ENCODE measurements at regions not wholly inside any gene's neighbourhood (a gene's known extent, or its start where the extent isn't known, plus 50 kb on each side); places are given as distances from the start of the nearest gene placed in this dataset.

GRCh38 chr12:20282401-20282800 is 85.9 kb upstream of the PDE3A start:
- Histone ChIP-seq H3K4me1 (ENCODE audit: control insufficient read depth, insufficient read depth, low read length) (no peaks in the 10 kb centered on the region), H2BK15ac (ENCODE audit: low read depth, low read length) (no peak overlapping the region), H2AFZ (replicated peaks; ENCODE audit: low read length, poor library complexity) (no peak overlapping the region), H2AK5ac (ENCODE audit: low read depth, low read length) (no peak overlapping the region), H3K4me3 (ENCODE audit: insufficient read depth, low read depth, low read length) (no peak overlapping the region), H4K5ac (ENCODE audit: low read depth, low read length) (no peak overlapping the region), H3K4ac (ENCODE audit: low read depth, low read length) (no peak overlapping the region), H2AK9ac (replicated peaks; ENCODE audit: low read depth, low read length, poor library complexity) (no peak overlapping the region), H2BK5ac (ENCODE audit: low read depth, low read length, poor library complexity, severe bottlenecking) (no peak overlapping the region), H3K27me3 (ENCODE audit: control insufficient read depth, insufficient read depth, low read length) (no peaks in the 10 kb centered on the region), H3K9me1 (ENCODE audit: insufficient read depth, low read length) (no peaks in the 10 kb centered on the region), H3K4me2 (ENCODE audit: low read depth, low read length) (no peak overlapping the region), H4K8ac (ENCODE audit: low read depth in 2 of 2, low read length in 2 of 2) (no peak overlapping the region), H3K9me3 (ENCODE audit: control insufficient read depth, insufficient read depth, low read length) (no peaks in the 10 kb centered on the region), H3K23ac (ENCODE audit: low read depth, low read length) (no peak overlapping the region), H3K27ac (ENCODE audit: insufficient read depth, low read length) (no peak overlapping the region), H3K36me3 (ENCODE audit: control insufficient read depth, insufficient read depth, low read length) (no peaks in the 10 kb centered on the region), H2BK120ac (ENCODE audit: low read depth, low read length) (no peak overlapping the region), H4K20me1 (ENCODE audit: insufficient read depth, low read length) (no peaks in the 10 kb centered on the region), H3K56ac (ENCODE audit: extremely low read depth, insufficient read depth, low read length) (no peak overlapping the region), H4K91ac (ENCODE audit: insufficient read depth, low read depth, low read length) (no peak overlapping the region), H3K9ac (ENCODE audit: low read depth, low read length) (no peak overlapping the region), H3K14ac (replicated peaks; ENCODE audit: low read depth, low read length) (no peak overlapping the region), H3K79me1 (ENCODE audit: low read depth in 1 of 2, low read length in 2 of 2) (no peaks in the 10 kb centered on the region), H3K18ac (ENCODE audit: low read depth, low read length) (no peak overlapping the region), H2BK20ac (ENCODE audit: low read depth, low read length) (no peak overlapping the region)
- BruUV-seq (replicated peaks) = no TSS peak
- intact Hi-C loops (cut with micrococcal nuclease) = no loop called here
- TF ChIP-seq RCOR1 (IDR thresholded peaks at IDR 0.05; ENCODE audit: insufficient replicate concordance, low read length) = no peak
- TF ChIP-seq SMC3 (IDR thresholded peaks at IDR 0.05; ENCODE audit: low read depth, low read length) = no peak
- no peak for TF ChIP-seq BHLHE40 (IDR thresholded peaks at IDR 0.05; ENCODE audit: low read depth, low read length)
- no peak for TF ChIP-seq CHD1 (IDR thresholded peaks at IDR 0.05; ENCODE audit: low read depth, low read length)
- no peak for TF ChIP-seq RFX5 (IDR thresholded peaks at IDR 0.05; ENCODE audit: low read depth, low read length)
- TF ChIP-seq CEBPB (IDR thresholded peaks at IDR 0.05; ENCODE audit: low read depth, low read length) = no peak
- no peak for TF ChIP-seq MAZ (IDR thresholded peaks at IDR 0.05; ENCODE audit: borderline replicate concordance, low read depth, low read length)
- no peak for TF ChIP-seq FOS (IDR thresholded peaks at IDR 0.05; ENCODE audit: low read depth, low read length)
- TF ChIP-seq MAFK (IDR thresholded peaks at IDR 0.05; ENCODE audit: low read depth, low read length) = no peak
- no peak for TF ChIP-seq USF2 (IDR thresholded peaks at IDR 0.05; ENCODE audit: low read depth, low read length)
- no peak for TF ChIP-seq CTCF (conservative IDR thresholded peaks at IDR 0.05; ENCODE audit: low read depth, low read length)
- TF ChIP-seq RAD21 (IDR thresholded peaks at IDR 0.05; ENCODE audit: low read length) = no peak
- no peak for TF ChIP-seq MXI1 (IDR thresholded peaks at IDR 0.05; ENCODE audit: borderline replicate concordance, low read depth, low read length)
- TF ChIP-seq NFE2L2 (IDR thresholded peaks at IDR 0.05; ENCODE audit: low read depth, low read length) = no peak
- no peak for TF ChIP-seq ELK1 (IDR thresholded peaks at IDR 0.05; ENCODE audit: borderline replicate concordance, low read depth, low read length)
- no peak for TF ChIP-seq POLR2A (IDR thresholded peaks at IDR 0.05; ENCODE audit: low read depth, low read length)
- ChIA-PET CTCF (no interaction called here), POLR2A (ENCODE audit: unreplicated experiment) (no interaction called here)
- no peak for ATAC-seq (ENCODE audit: low read depth)
- DNase-seq = no peak
- dilution Hi-C loops (cut with HindIII; ENCODE audit: low sequenced_read_pairs, unreplicated experiment) = no loop called here
- in situ Hi-C loops (cut with MboI; ENCODE audit: low sequenced_read_pairs) = no loop called here
